HG02970 (cell line): ENCODE measurements at regions not wholly inside any gene's neighbourhood (a gene's known extent, or its start where the extent isn't known, plus 50 kb on each side); places are given as distances from the start of the nearest gene placed in this dataset.

Experiments
- ATAC-seq: cut with Tn5 transposase; IDR thresholded peaks from one replicate; pipeline ENCODE4 v1.9.1; 2021; ENCODE audit warnings: mild to moderate bottlenecking, moderate library complexity, moderate number of reproducible peaks; ENCODE audit not compliant: unreplicated experiment, low FRiP score

DNA sequence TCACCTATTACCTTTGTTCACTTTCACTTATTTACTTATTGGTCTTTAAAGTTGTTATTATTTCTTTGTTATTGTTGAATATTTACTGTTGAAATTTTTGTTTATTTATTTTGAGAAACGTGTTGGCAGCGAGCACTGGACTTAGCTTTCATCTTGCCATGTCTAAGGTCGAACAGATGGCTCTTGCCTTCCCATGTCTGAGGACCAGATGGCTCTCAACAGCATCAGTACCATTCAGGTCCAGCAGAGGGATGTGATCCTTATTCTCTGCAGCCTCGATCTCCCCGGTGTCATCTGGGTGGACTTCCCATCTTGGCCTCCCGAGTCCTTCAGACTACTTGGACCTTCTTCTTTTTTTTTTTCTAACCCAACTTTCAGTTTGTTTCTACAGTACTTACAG, 1437.6 kb downstream of the UQCRFS1 start:
- no peak for ATAC-seq

DNA sequence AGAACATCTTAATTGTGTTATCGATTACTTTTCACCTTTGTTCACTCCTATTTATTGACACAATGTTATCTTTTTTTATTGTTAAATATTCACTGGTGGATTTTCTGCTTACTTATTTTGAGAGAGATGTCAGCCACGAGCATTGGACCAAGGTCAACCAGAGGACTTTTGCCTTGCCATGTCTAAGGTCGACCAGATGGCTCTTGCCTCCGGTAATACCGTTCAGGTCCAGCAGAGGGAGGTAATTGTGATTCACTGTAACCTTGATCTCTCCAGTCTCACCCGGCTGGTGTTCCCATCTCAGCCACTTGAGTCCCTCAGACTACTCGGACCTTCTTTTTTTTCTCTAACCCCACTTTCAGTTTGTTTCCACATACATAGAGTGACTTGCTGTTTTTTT, 1438.1 kb downstream of the UQCRFS1 start:
- no peak for ATAC-seq

- no peak for ATAC-seq
Observed at GRCh38 chr19:27774337-27774736, 1438.6 kb downstream of the UQCRFS1 start.

GRCh38 chr19:27773318-27774094, 1439.4 kb downstream of the UQCRFS1 start:
- ATAC-seq = no peak

- ATAC-seq = no peak
Observed at GRCh38 chr19:27772059-27772458, 1440.9 kb downstream of the UQCRFS1 start.

DNA sequence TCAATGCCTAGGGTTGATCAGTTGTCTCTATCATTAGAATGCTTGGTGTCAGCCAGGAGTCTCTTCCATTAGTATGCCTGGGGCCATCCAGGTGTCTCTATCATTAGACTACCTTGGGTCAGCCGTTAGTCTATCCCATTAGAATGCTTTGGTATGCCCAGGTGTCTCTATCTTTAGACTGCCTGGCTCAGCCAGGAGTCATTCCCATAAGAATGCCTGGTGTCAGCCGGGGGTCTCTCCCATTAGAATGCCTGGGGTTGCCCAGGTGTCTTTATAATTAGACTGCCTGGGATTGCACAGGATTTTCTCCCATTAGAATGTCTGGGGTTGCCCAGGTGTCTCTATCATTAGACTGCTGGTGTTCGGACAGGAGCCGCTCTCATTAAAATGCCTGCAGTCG, 1442.9 kb downstream of the UQCRFS1 start:
- ATAC-seq = no peak

DNA sequence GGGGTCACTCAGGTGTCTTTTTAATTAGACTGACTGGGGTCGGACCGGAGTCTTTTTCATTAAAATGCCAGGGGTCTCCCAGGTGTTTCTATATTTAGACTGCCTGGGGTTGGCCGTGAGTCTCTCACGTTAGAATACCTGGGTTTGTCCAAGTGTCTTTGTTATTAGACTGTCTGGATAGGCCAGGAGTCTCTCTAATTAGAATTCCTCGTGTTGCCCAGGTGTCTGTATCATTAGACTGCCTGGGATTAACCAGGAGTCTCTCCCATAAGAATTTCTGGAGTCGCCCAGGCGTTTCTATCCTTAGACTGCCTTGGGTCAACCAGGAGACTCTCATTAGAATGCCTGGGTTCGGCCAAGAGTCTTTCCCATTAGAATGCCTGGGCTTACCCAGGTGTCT, 1445.7 kb downstream of the UQCRFS1 start:
- no peak for ATAC-seq

- no peak for ATAC-seq
Observed at GRCh38 chr19:27765912-27766725, 1446.8 kb downstream of the UQCRFS1 start.

GRCh38 chr19:27765397-27765796, 1447.6 kb downstream of the UQCRFS1 start:
- ATAC-seq = no peak

GRCh38 chr19:27764186-27764804, 1448.7 kb downstream of the UQCRFS1 start:
- ATAC-seq = no peak

DNA sequence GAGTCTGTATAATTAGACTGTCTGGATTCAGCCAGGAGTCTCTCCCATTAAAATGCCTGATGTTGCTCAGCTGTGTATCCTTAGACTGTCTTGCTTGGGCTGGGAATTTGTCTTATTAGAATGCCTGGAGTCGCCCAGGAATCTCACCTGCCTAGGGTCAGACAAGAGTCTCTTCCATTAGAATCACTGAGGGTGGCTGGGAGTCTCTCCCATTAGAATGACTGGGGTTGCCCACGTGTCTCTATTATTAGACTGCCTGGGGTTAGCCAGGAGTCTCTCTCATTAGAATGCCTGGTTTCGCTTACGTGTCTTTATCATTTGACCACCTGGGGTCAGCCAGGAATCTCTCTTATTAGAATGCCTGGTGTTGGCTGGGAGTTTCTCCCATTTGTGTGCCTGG, 1450.0 kb downstream of the UQCRFS1 start:
- ATAC-seq = no peak

DNA sequence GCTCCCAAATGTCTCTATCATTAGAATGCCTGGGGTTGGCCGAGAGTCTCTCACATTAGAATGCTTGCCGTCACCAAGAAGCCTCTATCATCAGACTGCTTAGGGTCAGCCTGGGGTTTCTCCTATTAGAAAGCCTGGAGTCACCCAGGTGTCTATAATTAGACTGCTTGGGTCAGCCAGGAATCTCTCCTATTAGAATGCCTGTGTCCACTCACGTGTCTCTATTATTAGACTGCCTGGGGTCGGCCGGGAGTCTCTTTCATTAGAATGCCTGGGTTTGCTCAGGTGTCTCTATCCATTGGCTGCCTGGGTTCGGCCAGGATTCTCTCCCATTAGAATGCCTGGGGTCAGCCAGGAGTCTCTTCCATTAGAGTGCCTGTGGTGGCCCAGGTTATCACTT, 1453.1 kb downstream of the UQCRFS1 start:
- no peak for ATAC-seq

- ATAC-seq = no peak
Observed at GRCh38 chr19:27758626-27759505, 1454.1 kb downstream of the UQCRFS1 start.

- no peak for ATAC-seq
Observed at GRCh38 chr19:27754700-27755099, 1458.3 kb downstream of the UQCRFS1 start.

DNA sequence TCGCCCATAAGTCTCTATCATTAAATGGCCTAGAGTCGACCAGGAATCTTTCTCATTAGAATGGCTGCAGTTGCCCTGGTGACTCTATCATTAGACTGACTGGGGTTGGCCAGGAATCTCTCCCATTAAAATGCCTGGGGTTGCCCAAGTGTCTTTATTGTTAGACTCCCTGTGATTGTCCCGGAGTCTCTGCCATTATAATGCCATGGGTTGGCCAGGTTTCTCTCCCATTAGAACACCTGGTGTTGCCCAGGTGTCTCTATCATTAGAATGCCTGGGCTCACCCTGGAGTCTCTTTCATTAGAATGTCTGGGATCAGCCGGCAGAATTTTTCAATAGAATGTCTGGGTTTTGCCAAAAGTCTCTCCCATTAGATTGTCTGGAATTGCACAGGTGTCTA, 1459.3 kb downstream of the UQCRFS1 start:
- no peak for ATAC-seq

- ATAC-seq = no peak
Observed at GRCh38 chr19:27752530-27753184, 1460.3 kb downstream of the UQCRFS1 start.

GRCh38 chr19:27751044-27751391, 1461.9 kb downstream of the UQCRFS1 start:
- no peak for ATAC-seq

DNA sequence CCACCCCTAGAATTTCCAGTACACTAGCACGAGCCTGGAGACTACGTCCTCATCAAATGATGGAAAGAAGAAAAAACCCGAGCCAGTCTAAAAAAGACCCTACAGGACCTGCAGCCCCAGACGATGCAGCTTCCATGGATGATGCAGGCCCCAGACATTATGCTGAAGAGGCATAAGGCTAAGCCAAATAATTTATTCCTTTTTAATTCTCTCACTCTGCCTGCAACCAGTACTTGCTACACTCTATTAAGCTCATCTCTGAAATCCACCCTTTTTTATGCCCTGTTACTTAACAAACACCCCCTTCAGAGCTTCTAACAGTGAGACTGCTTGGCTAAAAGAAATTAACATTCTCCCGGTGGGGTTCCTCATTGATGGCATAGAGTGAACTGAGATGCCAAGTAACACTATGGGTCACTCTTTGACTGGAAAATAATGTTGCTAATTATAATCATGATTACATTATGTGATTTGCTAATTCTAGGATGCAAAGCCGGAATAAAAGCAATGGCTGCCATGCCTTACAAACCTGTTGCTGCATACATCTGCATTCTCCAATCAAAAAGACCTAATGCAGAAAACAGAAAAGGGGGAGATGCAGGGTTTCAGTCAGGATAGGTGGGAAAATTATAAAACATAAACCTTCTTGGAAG, 1462.4 kb downstream of the UQCRFS1 start:
- no peak for ATAC-seq

DNA sequence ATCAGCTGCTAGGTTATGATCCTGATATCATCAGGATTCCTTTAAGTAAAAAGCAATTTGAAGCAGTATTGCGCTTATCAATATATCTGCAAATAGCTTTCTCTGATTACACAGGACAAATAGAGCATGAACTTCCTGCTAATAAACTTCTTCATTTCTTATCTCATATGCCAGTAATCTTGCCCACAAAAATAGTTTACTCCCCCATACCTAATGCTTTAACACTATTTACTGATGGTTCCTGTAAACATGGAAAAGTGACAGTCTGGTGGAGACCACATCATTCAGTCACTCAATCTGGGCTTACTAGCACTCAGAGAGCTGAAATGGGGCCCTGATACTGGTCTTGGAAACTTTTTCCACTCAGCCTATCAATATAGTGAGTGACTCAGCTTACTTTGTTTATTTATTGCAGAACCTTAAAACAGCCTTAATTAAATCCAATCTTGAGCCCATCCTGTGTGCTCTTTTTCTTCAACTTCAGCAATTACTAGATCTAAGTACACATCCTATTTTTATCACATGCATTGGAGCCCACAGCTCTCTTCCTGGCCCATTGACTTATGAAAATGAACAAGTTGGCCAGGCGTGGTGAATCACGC, 1464.3 kb downstream of the UQCRFS1 start:
- ATAC-seq = no peak
